ENCODE measurements at regions not wholly inside any gene's neighbourhood (a gene's known extent, or its start where the extent isn't known, plus 50 kb on each side); places are given as distances from the start of the nearest gene placed in this dataset.

- H3K4me3 ChIP-seq (ENCODE audit: low read length): no peak overlapping the region
- no peak for DNase-seq (ENCODE audit: low read depth)
- no peak for TF ChIP-seq CTCF (conservative IDR thresholded peaks at IDR 0.05; ENCODE audit: low read length)
These were observed 61.6 kb upstream of the C9orf72 start for GRCh38 chr9:27634879-27635278.

GRCh38 chr9:27638716-27639115 lies 65.4 kb upstream of the C9orf72 start:
- no peak for DNase-seq (ENCODE audit: low read depth)
- H3K4me3 ChIP-seq (ENCODE audit: low read length): no peak overlapping the region
- no peak for TF ChIP-seq CTCF (conservative IDR thresholded peaks at IDR 0.05; ENCODE audit: low read length)

- TF ChIP-seq CTCF (conservative IDR thresholded peaks at IDR 0.05; ENCODE audit: low read length): no peak
- no peak overlapping the region for H3K4me3 ChIP-seq (ENCODE audit: low read length)
- no peak for DNase-seq (ENCODE audit: low read depth)
These were observed 72.0 kb upstream of the C9orf72 start for GRCh38 chr9:27645161-27645840.

- TF ChIP-seq CTCF (conservative IDR thresholded peaks at IDR 0.05; ENCODE audit: low read length): no peak
- DNase-seq (ENCODE audit: low read depth): no peak
- H3K4me3 ChIP-seq (ENCODE audit: low read length): no peak overlapping the region
These were observed 80.0 kb upstream of the C9orf72 start for GRCh38 chr9:27653246-27653645.

- TF ChIP-seq CTCF (conservative IDR thresholded peaks at IDR 0.05; ENCODE audit: low read length): no peak
- no peak for DNase-seq (ENCODE audit: low read depth)
- no peak overlapping the region for H3K4me3 ChIP-seq (ENCODE audit: low read length)
These were observed 80.7 kb upstream of the C9orf72 start for GRCh38 chr9:27653957-27654356.

GRCh38 chr9:27654629-27655285 lies 81.5 kb upstream of the C9orf72 start:
- no peak overlapping the region for H3K4me3 ChIP-seq (ENCODE audit: low read length)
- no peak for DNase-seq (ENCODE audit: low read depth)

More at GRCh38 chr9:27654629-27655285, 81.5 kb upstream of the C9orf72 start:
- TF ChIP-seq CTCF (conservative IDR thresholded peaks at IDR 0.05; ENCODE audit: low read length): no peak

Measured in AG10803 (cell line).